SK-MEL-5 (cell line): ENCODE measurements at regions not wholly inside any gene's neighbourhood (a gene's known extent, or its start where the extent isn't known, plus 50 kb on each side); places are given as distances from the start of the nearest gene placed in this dataset.

Experiments used
- DNase-seq: peaks from one replicate; pipeline ENCODE4 v3.0.0-alpha.2; 2016; ENCODE audit warnings: low read depth, low spot score
- in situ Hi-C: cut with HindIII; loops from 2 replicates; pipeline ENCODE4 v1.10.0; 2016; ENCODE audit warnings: low sequenced_read_pairs, high pct_unique_total_duplicates, low pct_unique_long_range_greater_than_20kb

DNA sequence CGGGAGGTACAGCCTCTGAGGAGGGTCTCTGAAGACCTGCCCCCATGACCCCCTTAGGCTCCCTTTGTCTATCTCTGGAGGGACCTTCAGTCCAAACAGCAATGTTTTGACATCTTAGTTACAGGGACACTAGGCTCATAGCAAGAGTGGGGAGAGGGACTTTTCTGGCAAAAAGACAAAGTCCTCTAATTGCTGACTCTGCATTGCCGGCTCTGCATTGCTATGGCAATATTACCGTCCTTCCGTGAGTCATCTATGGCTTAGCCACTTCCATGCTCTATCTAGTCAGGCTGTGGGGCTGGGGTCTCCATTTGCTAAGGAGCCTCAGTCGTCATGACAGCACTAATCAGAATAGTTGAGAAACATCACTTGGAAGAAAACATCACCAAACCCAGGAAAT, 952.6 kb downstream of the KCNMA1 start:
- DNase-seq: no peak
- in situ Hi-C loops: no loop called here

DNA sequence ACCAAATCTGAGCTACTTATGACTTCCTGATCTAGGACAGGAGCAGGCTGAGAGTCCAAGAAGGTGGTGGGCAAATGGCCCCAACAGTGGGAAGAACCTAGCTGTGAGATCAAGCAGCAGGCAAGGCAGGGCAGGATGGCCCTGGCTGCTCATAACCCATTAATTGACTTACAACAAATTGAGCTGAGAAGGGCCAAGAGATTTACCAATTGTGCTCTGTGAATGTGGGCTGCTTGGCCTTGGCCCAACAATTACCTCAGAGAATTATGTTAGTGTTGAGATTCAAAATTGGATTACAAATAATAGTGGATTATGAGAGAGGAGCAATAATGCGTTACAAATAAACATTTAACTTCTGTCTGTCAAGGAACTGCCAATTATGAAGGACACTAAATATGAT, 956.5 kb downstream of the KCNMA1 start:
- in situ Hi-C loops: no loop called here
- DNase-seq: no peak

DNA sequence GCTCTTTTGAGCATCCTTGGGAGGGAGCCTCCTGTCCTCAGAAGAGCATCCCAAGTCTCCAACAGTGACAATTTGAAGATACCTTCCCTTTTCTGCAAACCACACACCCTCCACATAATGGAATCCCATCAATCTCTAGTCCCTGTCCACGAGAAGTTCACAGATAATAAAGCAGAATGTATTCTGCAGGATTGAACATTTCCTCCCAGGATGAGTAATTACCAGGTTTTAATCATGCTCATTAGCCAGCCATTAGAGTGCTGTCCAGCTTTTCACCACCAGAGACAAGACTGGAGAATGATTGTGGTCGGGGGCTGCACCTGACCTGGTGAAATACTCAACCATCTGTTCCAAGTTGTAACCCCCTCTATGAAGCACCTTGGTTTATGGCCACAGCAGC, 958.6 kb downstream of the KCNMA1 start:
- no peak for DNase-seq
- in situ Hi-C loops: no loop called here

DNA sequence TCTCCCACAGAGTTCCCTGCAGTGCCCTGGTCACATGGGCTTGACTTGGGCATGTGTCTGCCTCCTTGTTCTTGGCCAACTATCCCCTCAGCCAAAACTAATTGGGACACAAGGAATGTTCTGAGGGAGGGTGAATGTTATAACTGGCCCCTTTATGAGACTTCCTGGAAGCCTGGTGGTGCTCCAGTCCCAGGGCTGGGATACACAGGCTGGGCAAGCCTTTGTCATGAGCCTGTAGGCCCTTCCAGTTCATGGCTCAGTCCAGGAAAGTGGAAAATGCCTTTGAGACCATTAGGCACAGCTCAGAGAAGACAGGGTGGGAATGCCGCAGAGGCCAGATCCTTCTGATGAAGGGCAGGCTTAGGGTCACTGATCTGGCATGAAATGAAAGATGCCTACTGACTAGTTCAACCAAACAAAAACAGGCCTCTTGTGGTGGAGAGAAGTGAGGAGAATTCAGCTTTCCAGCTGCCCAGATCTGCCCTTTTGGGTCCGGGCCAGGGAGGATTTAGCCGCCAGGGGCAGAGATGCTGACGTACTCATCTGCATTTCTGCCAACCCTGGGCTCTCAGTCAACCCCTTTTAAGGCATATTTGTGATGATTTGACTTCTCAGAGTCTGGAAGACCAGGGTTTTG, 961.5 kb downstream of the KCNMA1 start:
- in situ Hi-C loops: no loop called here
- peak; percentile 21 for DNase-seq

DNA sequence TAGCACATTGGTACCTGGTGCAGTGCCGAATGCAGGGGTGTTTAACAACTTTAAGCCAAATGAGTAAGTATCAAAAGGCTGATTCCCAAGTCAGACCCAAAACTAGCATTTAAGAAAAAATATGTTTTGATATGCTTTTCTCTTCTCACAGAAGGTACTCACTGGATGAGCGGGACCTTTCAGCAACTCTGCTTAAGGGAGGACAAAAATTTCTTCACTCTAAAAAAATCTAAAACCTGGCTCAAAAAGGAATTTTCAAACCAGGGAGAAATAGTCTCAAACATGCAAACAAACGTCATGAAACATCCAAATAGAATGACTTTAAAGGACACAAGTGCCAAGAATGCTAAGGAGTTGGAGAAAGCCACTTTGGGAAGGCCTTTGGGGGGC, 962.1 kb downstream of the KCNMA1 start:
- no peak for DNase-seq
- in situ Hi-C loops: no loop called here

DNA sequence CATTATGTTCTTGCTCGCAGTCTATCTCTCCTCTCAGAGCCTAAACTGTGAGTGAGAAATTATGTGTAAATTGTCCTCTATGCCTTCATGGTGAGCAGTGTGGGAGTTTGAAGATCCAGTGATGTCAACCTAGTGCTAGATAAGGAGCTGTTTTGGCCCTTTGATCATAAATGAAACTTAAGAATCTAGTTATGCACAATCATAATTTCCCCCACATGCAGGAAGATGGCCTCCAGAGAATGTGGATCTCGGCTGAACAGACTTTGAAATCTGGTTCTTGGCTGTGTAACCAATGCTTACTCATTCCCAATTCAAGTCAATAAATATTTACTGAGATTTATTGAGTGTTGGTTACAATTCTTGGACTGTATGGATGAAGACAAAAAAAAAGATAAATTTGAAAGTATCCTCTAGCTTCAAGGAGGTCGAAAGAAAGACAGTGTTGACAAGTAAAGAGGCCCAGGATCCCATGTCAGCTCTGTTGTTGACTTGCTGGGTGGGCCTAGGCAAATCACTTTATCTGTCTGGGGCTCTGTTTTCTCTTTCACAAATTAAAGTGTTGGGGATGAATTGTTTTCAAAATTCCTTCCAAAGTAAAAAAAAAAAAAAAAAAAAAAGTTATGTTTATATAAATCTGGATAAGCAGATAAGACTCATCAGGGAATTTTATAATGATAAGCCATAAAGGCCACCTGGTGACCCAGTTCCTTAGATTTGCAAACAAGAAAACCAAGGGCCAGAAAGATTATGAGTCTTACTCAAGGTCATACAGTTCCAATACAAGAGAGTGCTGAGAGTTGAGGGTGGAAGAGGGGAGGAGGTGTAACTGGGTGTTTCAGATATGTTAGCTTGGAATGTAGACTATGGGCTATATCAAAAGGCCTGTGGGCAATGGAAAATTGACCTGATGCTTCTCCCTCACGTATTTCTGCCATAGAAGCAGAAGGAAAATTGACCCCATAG, 969.9 kb downstream of the KCNMA1 start:
- in situ Hi-C loops: no loop called here
- DNase-seq: no peak

DNA sequence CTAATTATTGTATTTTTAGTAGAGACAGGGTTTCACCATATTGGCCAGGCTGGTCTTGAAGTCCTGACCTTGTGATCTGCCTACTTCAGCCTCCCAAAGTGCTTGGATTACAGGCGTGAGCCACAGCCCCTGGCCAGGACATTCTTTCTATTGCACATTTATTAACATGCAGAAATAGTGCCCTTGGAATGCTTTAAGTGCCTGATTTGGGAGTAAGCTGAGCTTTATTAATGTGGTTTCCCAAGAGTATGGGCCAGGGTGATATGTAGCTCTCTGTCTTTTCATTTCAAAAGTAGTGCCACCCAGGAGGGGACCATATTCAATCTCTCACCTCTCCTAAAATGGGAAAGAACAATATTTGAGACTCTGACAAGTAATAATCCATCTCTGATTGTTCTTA, 970.7 kb downstream of the KCNMA1 start:
- no peak for DNase-seq
- in situ Hi-C loops: no loop called here

DNA sequence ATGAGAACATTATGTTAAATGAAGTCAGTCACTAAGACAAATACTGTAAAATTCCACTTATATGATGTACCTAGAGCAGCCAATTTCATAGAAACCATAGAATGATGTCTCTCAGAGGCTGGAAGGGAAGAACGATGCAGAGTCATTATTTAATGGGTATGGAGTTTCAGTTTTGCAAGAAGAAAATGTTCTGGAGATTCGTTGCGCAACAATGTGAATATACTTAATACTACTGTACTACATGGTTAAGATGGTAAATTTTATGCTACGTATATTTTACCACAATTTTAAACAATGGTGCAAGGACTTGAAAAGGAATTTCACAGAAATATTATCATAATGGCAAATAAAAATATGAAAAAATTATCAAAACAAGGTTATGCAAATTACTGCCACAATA, 972.6 kb downstream of the KCNMA1 start:
- DNase-seq: no peak
- in situ Hi-C loops: no loop called here

DNA sequence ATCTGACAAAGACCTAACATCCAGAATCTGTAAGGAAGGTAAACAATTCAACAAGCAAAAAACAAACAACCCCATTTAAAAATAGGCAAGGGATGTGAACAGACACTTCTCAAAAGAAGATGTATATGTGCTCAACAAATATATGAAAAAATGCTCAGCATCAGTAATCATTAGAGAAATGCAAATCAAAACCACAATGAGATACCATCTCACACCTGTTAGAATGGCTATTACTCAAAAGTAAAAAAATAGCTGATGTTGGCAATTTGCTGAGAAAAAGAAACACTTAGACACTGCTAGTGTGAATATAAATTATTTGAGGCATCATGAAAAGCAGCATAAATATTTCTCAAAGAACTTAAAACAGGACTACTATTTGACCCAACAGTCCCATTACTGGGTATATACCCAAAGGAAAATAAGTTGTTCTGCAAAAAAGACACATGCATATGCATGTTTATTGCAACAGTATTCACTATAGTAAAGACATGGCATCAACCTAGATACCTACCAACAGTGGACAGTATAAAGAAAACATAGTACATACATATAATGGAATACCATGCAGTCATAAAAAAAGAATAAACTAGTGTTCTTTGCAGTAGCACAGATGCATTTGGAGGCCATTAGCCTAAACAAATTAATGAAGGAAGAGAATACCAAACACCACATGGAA, 980.1 kb downstream of the KCNMA1 start:
- DNase-seq: no peak
- in situ Hi-C loops: no loop called here

DNA sequence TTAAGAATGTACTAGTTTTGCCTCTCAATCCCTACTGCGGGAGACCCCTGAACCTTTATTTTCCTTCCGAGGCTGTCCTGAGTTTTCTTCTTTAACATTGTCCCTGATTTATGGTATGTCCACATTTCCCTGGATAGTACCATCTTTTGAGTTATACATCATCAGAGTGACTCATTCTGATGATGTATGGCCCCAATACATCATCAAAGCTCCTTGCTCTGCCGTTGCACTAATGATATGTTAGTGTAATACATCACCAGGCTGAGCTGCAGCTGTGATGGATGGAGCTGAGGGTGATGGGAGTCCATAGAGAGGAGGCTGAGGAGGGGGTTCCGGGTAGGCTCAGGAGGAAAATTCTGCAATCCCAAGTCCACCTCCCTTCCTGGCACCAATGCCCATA, 986.5 kb downstream of the KCNMA1 start:
- DNase-seq: no peak
- in situ Hi-C loops: no loop called here

DNA sequence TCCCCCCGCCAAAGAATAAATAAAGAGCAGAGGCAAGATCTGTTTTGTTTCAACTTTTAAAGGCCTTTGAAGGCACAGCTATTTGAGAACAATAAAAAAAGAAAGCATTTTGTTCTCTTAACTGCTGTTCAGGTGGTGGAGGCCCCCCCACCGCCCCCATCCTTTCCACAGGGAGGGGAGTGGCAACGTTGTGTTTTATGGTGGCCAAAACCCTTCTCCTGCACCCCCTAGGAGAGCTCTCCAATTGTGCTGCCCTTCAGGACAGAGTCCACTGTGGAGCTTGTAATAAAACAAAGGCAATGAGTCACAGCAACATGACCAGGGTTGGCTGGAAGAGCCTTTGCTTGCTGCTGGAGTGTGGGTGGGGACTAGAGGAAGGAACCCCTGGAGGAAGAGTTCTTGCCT, 987.9 kb downstream of the KCNMA1 start:
- in situ Hi-C loops: no loop called here
- no peak for DNase-seq

DNA sequence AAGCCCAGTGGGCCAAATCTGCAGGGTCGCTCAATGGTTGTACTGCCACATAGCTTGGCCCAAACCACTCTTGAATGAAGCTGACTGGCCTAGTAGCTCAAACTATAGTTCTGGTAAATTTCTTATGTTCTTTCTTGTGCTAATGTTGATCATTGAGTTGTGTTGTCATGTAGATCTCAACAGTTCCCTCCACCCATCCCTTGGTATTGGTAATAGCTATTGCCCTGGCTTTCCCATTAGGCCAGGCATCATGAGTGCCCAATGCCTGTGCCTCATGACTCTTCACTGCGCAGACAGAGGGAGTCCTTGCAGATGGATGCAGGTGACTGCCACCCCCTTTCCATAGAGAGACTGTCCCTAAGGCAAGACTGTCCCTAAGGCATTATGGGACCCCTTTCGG, 988.4 kb downstream of the KCNMA1 start:
- DNase-seq: no peak
- in situ Hi-C loops: no loop called here

DNA sequence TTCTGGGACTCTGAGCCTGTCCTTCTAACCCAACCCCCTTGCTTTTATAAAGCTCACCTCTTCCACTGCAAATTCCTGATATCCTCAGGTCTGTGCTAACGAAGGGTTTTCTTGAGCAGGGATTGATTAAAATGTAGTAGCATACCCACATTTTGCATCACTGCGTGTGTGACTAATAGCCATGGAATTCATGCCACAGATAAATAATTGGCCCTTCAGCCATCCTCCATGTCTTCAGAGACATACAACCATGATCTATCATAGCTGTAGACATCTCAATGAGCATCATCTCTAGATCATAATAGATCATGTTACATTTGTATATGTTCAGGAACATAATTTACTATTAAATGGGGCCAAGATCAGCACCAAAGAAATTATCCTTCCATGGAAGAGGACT, 990.3 kb downstream of the KCNMA1 start:
- in situ Hi-C loops: no loop called here
- no peak for DNase-seq

DNA sequence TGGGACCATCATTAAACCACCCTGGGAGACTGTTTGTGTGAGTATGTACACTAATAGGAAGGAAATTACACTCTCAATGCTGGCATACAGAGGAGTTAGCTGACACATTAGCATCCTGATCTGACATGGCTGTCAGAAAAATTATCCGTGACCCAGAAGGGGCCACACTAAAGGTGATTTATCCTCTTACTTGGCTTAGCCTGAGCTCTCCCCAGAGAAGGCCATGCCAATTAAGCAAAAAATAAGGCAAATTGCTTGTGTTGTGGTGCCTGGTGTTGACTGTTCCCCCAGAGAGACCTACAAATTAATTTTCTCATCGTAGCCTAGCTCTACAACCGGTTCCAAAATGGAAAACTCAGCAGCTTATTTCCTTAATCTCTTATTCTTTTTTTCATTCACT, 992.3 kb downstream of the KCNMA1 start:
- in situ Hi-C loops: no loop called here
- no peak for DNase-seq

DNA sequence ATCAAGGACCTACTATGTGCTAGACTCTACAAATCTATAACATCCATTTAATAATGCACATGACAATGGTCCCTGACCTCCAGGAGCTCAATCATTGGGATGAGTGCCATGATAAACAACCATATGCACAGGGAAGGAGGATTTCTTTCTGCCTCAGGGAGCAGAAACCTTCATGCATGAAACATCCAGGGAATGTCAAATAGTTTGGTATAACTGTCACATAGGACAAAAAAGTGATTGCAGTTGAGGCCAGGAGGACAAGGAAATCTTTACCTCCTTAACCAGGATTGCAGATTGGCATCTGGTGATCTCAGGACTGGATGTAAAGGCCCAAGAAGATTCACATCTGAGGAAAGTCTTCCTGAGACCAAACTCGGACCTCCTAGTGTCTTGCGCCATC, 993.1 kb downstream of the KCNMA1 start:
- no peak for DNase-seq
- in situ Hi-C loops: no loop called here

DNA sequence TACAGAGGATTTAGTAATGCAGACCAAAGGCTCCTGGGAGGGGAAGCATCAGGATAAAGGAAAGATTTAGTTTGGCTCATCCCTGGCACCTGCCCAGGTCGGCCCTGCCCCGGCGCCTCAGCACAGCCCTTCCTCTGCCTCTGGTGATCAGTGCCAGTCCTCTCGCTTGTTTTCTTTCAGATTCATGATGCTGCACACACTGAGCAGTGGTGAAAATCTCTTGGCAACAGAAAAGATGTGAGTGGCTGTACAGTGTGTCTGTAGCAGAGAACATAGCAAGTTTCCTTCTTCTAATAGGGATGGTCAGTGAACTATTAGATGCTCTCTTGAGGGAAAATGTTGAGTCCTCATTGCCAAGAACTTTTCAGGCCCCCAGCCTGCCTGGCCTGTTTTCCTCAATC, 994.1 kb downstream of the KCNMA1 start:
- DNase-seq: no peak
- in situ Hi-C loops: no loop called here

DNA sequence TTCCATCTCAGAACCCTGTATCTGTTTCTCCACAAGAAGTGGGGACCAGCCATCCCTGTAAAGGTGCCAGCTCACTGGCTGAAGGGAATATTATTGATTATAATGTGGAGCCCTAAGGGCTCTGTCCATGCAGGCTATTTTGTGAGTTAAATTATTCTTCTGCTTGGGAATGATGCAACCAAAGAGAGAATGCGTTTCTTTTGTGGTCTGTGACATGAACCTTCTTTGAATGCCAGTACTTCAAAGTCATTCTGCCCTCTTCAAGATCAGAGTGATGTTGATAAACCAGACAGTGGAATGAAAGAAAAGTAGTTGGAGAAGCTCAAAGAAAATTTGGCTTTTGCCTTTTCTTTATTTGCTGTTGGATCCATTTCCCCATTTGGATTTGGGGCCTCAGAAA, 995.2 kb downstream of the KCNMA1 start:
- DNase-seq: no peak
- in situ Hi-C loops: no loop called here

DNA sequence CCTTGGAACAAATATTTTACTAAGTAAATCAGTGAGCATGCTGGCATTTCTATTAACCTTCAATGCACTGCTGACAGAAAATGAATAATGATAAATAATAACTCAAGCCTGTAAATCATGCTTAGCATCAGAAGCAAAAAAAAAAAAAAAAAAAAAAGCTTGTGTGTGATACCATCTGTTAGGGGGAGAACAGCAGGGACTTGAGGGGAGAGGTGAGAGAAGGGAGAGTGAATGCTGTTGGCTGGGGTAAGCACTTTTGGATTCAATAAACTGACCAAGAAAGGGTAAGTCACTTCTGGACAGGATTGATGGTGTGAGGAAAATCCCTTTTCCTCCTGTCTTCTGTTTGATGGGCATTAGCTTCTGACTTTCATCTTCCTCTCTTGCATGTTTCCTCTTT, 996.4 kb downstream of the KCNMA1 start:
- in situ Hi-C loops: no loop called here
- DNase-seq: no peak

DNA sequence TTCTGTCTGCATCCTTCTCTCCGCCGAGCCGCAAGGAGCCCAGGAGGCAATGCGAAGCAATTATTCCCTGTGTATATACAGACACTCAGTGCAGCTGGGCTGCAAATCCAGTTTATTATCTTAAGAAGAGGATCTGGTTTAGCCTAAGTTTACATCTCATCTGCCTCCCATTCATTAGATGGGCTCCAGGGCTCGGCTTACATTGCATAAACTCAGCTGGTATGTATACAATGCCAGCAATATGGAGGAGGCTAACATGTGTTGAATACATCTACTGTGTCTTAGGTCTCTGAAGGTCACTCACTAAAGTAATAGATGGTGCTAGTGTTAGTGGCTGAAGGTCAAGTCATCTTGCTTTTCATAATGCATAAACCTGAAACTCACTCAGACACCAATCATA, 996.8 kb downstream of the KCNMA1 start:
- in situ Hi-C loops: no loop called here
- peak; percentile 20 for DNase-seq
